SJCRH30 (cell line): ENCODE measurements at regions not wholly inside any gene's neighbourhood (a gene's known extent, or its start where the extent isn't known, plus 50 kb on each side); places are given as distances from the start of the nearest gene placed in this dataset.

Source experiments
- DNase-seq, 2 experiments: peaks; one replicate each; pipeline ENCODE4 v3.0.0-alpha.2; 2015 to 2020
- H3K27ac ChIP-seq: fragments of 250-450 bp; sonication (Bioruptor Pico); 2 replicates; pipeline ENCODE4 v1.5.1; 2020; ENCODE audit warnings: mild to moderate bottlenecking, moderate library complexity
- H3K27me3 ChIP-seq: fragments of 250-450 bp; sonication (Bioruptor Pico); 2 replicates; pipeline ENCODE4 v1.5.1; 2020; ENCODE audit warnings: mild to moderate bottlenecking, moderate library complexity
- H3K36me3 ChIP-seq: fragments of 250-450 bp; sonication (Bioruptor Pico); 2 replicates; pipeline ENCODE4 v1.5.1; 2020; ENCODE audit warnings: mild to moderate bottlenecking, moderate library complexity
- H3K4me1 ChIP-seq: fragments of 250-450 bp; sonication (Bioruptor Pico); 2 replicates; pipeline ENCODE4 v1.5.1; 2020; ENCODE audit warnings: mild to moderate bottlenecking, moderate library complexity
- H3K4me3 ChIP-seq: fragments of 250-450 bp; sonication (Bioruptor Pico); 2 replicates; pipeline ENCODE4 v1.5.1; 2020; ENCODE audit warnings: mild to moderate bottlenecking, moderate library complexity
- H3K9me3 ChIP-seq: fragments of 250-450 bp; sonication (Bioruptor Pico); replicated peaks from 2 replicates; pipeline ENCODE4 v1.5.1; 2020; ENCODE audit warnings: mild to moderate bottlenecking, moderate library complexity

DNA sequence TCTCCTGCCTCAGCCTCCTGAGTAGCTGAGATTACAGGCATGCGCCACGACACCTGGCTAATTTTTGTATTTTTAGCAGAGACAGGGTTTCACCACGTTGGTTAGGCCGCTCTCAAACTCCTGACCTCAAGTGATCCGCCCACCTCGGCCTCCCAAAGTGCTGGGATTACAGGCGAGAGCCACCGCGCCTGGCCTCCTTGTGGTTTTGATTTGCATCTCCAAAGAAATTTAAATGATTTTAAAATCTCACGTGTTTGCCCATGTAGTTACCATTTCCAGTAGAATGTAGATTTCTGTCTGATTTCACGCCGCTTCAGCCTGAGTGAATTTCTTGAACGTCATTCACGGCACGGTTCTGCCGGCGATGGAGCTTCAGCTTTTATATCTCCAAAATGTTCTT is 55.8 kb downstream of the IGF2 start:
- Histone ChIP-seq H3K27ac (no peak overlapping the region), H3K27me3 (no peaks in the 10 kb centered on the region), H3K4me1 (no peaks in the 10 kb centered on the region), H3K9me3 (peaks cover 11% of the 10 kb centered on the region; the same call in 1 of the 2 replicates), H3K4me3 (no peak overlapping the region), H3K36me3 (no peaks in the 10 kb centered on the region)
- DNase-seq, result no peak

DNA sequence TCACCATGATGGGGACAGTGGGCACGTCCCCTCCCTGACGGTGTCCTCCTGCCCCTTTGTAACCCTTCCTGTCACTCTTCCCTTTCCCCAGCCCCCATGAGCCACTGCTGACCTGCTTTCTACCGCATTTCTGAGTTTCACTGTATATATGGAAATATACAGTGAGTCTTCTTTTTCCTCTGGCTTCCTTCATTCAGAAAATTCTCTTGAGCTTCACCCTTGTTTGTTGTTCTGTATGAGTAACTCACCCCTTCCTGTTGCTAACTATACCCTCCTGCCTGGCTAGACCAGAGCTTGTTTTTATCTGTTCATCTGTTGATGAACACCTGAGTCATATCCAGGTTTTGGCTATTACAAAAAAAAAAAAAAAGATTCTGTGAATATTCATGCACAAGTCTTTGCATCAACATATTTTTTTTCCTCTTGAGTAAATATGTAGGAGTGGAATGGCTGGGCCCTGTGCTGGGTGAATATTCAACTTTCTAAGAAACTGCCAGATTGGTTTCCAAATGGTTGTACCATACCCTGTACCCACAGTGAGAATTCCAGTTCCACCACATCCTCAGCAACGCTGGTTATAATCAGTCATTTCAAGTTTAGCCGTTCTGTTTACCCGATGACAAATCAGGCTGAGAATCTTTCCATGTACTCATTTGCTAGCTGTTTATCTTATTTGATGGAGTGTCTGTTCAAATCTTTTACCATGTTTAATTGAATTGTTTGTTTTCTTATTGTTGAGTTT is 62.0 kb downstream of the IGF2 start:
- H3K4me3 ChIP-seq, result no peak overlapping the region
- no peak for DNase-seq
- no peak overlapping the region for H3K27ac ChIP-seq
- no peaks in the 10 kb centered on the region for H3K9me3 ChIP-seq
- H3K36me3 ChIP-seq, result no peaks in the 10 kb centered on the region
- H3K27me3 ChIP-seq, result no peaks in the 10 kb centered on the region
- no peaks in the 10 kb centered on the region for H3K4me1 ChIP-seq

DNA sequence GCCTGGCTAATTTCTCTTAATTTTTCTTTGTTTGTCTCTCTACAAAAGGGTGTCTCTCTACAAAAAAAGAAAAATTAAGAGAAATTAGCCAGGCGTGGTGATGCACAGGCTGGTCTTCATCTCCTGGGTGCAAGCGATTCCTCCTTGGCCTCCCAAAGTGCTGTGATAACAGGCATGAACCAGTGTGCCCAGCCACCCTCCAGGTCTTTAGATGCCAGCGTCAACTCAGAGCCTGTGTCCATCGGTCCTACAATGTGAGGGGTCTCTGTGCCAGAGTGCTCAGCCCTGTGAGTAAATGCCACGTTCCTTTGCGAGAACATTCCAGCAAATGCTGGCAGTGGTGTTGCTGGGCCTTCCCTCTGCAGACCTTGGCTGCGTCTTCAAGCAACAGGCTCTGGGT is 62.7 kb downstream of the IGF2 start:
- Histone ChIP-seq H3K27ac (no peak overlapping the region), H3K9me3 (no peaks in the 10 kb centered on the region), H3K4me3 (no peak overlapping the region), H3K36me3 (no peaks in the 10 kb centered on the region), H3K4me1 (no peaks in the 10 kb centered on the region), H3K27me3 (no peaks in the 10 kb centered on the region)
- DNase-seq, result no peak

DNA sequence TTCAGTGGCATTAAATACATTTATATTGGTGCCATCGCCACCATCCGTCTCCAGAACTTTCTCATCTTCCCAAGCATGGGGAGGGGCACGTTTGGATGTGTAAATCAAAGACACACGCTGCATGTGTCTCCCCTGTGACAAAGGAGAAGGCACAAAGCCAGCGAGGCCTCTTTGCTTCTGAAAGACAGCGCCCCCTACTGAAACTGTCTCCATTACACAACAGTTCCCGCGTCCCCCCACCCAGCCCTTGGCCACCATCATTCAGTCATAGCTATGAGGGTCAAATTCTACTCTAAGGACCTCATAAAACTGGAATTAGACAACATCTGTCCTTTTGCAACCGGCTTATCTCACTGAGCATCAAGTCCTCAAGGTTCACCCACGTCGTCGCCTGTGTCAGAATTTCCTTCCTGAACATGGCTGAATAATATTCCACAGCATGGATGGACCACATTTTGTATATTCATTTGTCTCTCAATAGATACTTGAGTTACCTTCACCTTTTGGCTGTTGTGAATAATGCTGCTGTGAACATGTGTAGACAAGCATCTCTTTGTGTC is 64.8 kb downstream of the IGF2 start:
- Histone ChIP-seq H3K36me3 (no peaks in the 10 kb centered on the region), H3K4me1 (no peaks in the 10 kb centered on the region), H3K27me3 (no peaks in the 10 kb centered on the region), H3K27ac (no peak overlapping the region), H3K9me3 (no peaks in the 10 kb centered on the region), H3K4me3 (no peak overlapping the region)
- peak in 1 of 2 experiments; percentile 33 for DNase-seq

DNA sequence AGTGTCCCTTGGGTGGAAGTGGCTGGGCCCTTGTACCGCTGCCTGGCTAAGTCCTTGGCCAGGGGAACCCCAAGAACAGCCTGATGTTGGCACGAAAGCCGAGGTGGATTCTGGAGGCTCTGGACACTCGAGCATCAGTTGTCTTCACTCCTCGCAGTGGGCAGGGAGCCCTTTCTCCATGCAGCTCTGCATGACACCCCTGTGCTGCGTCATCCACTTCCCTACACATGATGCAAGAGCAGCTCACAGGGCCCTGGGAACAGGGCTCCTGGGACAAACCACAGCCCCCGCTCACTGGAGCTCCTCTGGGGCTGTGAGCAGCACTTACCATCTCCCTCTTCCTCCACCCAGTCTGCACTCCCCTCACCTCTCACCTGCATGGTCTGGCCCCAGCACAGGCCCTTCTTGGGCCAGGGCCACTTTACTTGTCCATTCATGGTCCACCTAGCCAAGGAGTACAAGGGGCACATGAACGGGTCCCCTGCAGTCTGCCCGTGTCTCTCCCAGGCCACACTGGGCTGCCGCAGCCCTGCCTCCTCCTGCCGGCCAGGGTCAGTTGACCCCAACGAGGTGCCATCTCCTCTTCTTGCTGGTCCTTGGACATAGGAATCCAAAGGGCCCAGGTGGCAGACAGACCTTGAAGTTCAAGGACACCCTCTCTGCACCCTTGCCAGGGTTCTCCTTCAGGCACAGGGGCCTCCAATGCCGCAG is 66.5 kb downstream of the IGF2 start:
- Histone ChIP-seq H3K4me3 (no peak overlapping the region), H3K4me1 (no peaks in the 10 kb centered on the region), H3K27ac (no peak overlapping the region), H3K36me3 (no peaks in the 10 kb centered on the region), H3K9me3 (no peaks in the 10 kb centered on the region), H3K27me3 (no peaks in the 10 kb centered on the region)
- no peak for DNase-seq

DNA sequence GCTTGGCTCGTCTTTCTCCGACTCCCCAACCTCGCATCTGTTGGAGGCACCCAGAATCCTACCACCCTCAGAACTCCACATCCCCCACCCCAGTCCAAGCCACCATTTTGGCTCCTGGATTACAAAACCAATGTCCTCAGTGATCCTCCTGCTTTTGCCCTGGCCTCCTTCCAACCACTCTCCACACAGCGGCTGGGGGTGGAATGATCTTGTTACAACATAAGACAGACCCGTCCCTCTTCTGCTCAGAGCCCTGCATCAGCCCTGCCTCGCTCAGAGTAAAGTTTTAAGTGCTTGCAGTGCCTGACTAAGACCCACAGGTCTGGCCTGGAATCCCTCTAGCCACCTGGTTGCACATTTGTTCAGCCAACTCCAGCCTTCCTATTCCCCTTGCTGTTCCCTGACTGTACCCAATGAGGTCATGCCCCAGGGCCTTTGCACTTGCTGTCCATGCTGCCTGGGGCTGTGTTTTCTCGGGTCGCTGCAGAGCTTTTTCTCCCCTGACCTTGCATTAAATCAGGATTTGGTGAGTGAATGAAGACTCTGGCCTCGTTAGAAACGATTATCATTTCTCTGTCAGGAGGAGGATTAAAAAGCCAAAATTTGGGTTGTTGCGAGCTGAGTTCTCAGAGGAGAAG is 67.3 kb downstream of the IGF2 start:
- Histone ChIP-seq H3K9me3 (no peaks in the 10 kb centered on the region), H3K4me1 (no peaks in the 10 kb centered on the region), H3K27me3 (no peaks in the 10 kb centered on the region), H3K36me3 (no peaks in the 10 kb centered on the region), H3K27ac (no peak overlapping the region), H3K4me3 (no peak overlapping the region)
- no peak for DNase-seq
